GM21360 (cell line): ENCODE measurements at regions not wholly inside any gene's neighbourhood (a gene's known extent, or its start where the extent isn't known, plus 50 kb on each side); places are given as distances from the start of the nearest gene placed in this dataset.
A peak's percentile ranks its signal among the peaks of the same experiment; 100 is the strongest.

Experiments
- ATAC-seq: cut with Tn5 transposase; IDR thresholded peaks from one replicate; pipeline ENCODE4 v1.9.1; 2021; ENCODE audit warnings: mild to moderate bottlenecking, moderate library complexity; ENCODE audit not compliant: unreplicated experiment

DNA sequence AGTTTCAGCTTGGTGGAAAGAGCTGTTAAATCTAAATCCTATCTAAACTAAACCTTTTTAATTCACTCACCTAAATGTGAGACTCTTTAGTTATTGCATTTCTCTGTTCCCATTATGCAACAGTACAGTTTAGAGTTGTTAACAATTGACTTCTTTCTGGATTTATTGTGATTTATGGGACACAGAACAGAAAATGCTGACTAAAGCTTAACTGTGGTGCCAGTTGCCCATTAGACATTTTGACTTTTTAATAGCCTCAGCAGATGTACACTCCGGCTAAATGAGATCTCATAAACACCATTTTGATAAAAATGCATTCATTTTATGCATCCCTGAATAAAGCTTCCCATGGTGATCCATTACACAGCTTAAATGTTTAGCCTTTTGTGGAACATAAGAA, 356.6 kb downstream of the CASP12 start:
- no peak for ATAC-seq

GRCh38 chr11:104538313-104538712, 359.9 kb downstream of the CASP12 start:
- no peak for ATAC-seq

GRCh38 chr11:104534278-104534677, 364.0 kb downstream of the CASP12 start:
- no peak for ATAC-seq

GRCh38 chr11:104531894-104532293, 366.4 kb downstream of the CASP12 start:
- no peak for ATAC-seq

- ATAC-seq, result peak; percentile 58
These were observed 367.1 kb upstream of the PDGFD start for GRCh38 chr11:104531075-104531474.

- no peak for ATAC-seq
These were observed 366.0 kb upstream of the PDGFD start for GRCh38 chr11:104529906-104530305.

DNA sequence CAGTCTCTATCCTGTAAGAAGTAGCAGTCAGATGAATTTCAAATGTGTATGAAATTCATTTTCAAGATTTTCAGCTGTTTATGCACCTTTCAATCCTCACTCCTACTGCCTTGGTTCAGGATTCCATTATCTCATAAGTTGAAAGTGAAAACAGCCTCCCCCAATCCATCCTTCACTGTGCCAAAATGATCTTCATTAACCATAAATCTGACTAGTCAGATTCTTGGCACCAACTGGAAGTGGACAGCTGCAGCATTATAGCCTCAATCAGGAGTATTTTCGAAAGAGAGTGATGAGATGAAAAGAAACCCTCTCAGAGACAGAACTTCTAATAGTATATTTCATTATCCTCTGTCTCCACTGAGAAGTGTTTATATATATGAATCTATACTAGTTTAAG, 365.3 kb upstream of the PDGFD start:
- no peak for ATAC-seq

DNA sequence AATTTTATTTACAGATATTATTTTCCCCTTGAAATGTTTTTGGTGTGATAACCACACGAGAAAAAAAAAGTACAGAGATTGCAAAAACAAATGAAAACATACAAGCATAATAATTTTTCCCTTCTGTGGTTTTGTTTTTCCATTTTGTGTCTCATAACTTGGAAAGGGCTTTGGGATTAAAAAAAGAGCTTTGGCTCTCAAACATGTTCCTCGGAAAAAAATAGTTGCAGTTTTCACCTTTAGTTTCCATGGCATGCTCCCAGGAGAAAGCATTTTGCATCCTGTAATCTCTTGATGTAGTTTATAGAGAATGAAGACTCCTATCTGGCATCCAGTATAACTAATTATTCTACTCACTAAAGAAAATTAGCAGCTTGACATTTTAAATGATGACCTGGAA, 362.1 kb upstream of the PDGFD start:
- ATAC-seq, result no peak

DNA sequence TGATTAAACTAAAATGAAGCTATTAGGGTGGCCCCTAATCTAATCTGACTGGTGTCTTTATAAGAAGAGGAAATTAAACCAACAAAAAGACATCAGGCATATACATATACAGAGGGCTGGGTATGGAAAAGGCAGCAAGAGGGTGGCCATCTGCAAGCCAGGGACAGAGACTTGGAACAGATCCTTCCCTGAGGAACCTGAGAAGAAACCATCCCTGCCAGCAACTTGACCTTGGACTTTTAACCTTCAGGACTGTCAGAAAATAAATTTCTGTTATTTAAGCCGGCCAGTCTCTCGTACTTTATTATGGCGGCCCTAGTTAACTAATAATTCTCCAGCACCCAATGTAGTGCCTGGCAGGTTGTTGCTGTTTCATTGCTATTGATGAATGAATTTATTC, 361.5 kb upstream of the PDGFD start:
- ATAC-seq, result no peak

GRCh38 chr11:104524254-104524653, 360.3 kb upstream of the PDGFD start:
- ATAC-seq, result no peak

- ATAC-seq, result no peak
These were observed 359.7 kb upstream of the PDGFD start for GRCh38 chr11:104523611-104524010.

GRCh38 chr11:104522650-104523049, 358.7 kb upstream of the PDGFD start:
- no peak for ATAC-seq

DNA sequence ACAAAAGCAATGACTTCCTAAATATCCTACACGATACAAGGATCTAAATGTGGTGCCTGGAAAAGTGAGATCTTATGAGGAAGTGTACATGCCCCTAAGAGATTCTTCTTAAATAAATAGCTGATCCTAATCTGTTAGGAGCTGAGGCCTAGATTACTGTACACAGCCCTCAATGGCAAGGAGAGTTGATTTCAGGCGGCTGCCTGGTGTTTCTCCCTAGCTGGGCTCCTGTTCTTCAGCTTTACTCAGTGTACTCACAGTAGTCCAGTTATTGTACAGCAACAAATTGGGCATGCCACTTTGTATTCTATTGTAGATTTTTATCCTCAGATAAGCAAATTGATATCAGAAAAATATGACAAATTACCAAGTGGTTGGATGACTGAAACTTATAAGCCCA, 358.2 kb upstream of the PDGFD start:
- ATAC-seq, result no peak

DNA sequence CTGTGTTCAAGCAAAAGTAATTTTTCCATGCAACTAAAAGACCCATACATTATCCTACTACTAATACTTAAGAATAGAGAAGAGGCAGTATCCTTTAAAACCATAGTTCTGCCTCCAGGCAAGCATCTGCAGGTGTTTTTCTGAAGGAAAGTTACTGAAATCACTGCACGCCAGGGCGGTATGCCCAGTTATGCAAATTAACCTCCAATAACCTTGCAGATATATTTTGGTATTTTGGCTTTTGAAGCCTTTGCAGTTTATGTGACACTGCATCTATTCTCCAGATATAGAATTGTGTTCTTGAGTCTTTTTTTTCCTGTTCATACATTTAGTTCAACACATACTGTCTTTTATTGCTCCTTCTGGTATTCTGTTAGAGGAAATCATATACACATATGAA, 346.2 kb upstream of the PDGFD start:
- no peak for ATAC-seq

GRCh38 chr11:104490182-104490581, 326.2 kb upstream of the PDGFD start:
- no peak for ATAC-seq

DNA sequence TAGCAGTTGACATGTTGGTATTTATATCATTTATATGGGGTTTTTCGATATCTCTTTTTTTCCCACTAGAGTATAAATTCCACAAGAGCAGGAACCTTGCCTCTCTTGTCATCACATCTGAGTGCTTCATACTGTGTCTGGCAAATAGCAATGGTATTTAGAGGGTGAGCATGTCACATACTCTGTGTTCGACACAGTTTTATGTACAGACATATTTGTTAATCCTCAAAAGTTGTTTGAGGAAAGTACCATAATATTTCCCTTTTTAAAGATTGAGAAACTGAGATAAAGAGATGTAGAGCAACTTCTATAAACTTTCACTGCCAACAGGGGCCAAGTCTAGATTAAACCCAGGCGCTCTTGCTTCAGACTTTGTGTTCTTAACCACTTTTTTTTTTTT, 324.6 kb upstream of the PDGFD start:
- no peak for ATAC-seq

GRCh38 chr11:104487046-104487806, 323.3 kb upstream of the PDGFD start:
- ATAC-seq, result no peak

- ATAC-seq, result no peak
These were observed 321.0 kb upstream of the PDGFD start for GRCh38 chr11:104484804-104485554.

DNA sequence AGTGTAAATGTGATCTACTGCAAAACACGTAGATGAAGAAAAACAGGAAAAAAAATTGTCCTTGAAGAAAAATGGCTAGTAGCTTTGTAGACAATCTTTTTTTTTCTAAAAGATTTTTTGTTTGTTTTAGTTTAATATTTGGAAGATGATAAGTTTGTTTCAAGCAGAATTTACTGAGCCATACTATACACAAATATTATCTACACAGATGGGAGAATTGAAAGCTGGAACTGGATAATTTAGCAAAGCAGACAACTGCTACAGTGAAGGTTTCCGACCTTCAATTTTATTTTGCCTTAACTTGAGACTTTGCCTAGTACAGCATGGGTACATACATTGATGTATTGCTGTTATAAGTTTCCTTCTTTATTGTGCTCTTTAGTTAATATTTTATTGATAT, 313.0 kb upstream of the PDGFD start:
- no peak for ATAC-seq

DNA sequence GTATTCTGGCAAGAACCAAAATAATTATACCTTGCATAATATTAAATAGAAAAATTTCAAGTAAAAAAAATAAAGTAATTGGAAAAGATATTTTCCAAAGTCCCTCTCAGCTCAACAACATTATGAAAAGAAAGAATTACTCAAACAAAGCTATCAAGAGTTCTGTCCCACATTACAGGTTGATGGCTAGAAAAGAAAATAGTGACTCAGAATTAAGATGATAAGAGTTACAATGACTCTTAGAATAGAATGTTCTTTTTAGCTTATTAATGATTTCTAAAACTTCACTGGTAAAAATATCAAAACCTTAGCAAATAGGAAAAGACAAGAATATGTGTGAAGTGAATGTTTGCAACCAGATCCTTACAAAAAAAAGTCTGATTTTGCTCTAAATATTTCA, 312.5 kb upstream of the PDGFD start:
- no peak for ATAC-seq

DNA sequence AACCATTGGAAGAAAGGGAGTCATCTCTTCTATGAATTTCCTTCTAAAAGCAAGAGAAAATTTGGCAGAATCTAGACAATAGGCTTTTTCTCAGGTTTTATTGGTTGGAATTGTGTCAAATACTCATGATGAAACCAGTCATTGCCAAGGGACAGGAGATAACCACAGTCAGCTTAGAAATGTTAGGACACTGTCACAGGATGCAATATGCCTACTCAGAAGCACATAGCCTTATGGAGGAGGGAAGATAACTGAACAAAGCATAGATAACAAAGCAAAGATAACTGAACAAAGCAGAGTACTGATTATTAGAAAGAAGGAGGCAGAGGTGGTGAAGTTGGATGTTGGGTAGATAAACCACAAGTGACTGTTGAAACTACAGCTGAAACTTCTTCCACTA, 303.5 kb upstream of the PDGFD start:
- no peak for ATAC-seq

GRCh38 chr11:104465321-104465720, 301.4 kb upstream of the PDGFD start:
- ATAC-seq, result no peak

- ATAC-seq, result no peak
These were observed 300.7 kb upstream of the PDGFD start for GRCh38 chr11:104464691-104465090.
